ENCODE measurements at regions not wholly inside any gene's neighbourhood (a gene's known extent, or its start where the extent isn't known, plus 50 kb on each side); places are given as distances from the start of the nearest gene placed in this dataset.

DNA sequence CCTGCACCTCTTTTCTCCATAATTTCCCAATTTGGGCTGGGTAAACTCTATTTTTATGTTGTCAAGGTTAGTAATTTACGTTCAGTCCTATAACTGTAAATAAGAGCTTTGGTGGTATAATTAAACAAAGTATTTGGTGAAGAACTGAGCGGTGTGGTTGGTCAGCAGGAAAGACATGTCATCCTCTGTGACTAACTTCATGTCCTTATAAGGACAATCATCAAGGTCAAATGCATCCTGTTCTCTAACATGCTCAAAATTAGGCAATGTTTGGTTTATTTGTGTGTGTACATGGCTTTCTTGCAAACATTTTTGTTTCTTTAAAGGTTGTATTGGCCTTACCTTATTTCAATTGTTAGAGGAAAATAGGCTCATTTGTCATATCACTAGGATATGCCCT lies 121.5 kb upstream of the NABP1 start:
- no peak for DNase-seq (ENCODE audit: low spot score in 2 of 2)
- Histone ChIP-seq H3K27ac (no peak overlapping the region), H3K9me3 (no peaks in the 10 kb centered on the region), H3K4me1 (no peaks in the 10 kb centered on the region), H3K4me3 (no peak overlapping the region), H3K27me3 (no peaks in the 10 kb centered on the region), H3K36me3 (no peaks in the 10 kb centered on the region)
- no peak for TF ChIP-seq POLR2A (IDR thresholded peaks at IDR 0.05)
- TF ChIP-seq POLR2AphosphoS5 (IDR thresholded peaks at IDR 0.05), result no peak
- TF ChIP-seq, protein P1, sequence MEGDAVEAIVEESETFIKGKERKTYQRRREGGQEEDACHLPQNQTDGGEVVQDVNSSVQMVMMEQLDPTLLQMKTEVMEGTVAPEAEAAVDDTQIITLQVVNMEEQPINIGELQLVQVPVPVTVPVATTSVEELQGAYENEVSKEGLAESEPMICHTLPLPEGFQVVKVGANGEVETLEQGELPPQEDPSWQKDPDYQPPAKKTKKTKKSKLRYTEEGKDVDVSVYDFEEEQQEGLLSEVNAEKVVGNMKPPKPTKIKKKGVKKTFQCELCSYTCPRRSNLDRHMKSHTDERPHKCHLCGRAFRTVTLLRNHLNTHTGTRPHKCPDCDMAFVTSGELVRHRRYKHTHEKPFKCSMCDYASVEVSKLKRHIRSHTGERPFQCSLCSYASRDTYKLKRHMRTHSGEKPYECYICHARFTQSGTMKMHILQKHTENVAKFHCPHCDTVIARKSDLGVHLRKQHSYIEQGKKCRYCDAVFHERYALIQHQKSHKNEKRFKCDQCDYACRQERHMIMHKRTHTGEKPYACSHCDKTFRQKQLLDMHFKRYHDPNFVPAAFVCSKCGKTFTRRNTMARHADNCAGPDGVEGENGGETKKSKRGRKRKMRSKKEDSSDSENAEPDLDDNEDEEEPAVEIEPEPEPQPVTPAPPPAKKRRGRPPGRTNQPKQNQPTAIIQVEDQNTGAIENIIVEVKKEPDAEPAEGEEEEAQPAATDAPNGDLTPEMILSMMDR (IDR thresholded peaks at IDR 0.05), result no peak
- intact Hi-C loops (cut with DNase I; ENCODE audit: low total_unique reads), result loop anchor here (10.0 kb wide), 1 partner anchor 608 kb away; no protein-coding TSS in a partner anchor

DNA sequence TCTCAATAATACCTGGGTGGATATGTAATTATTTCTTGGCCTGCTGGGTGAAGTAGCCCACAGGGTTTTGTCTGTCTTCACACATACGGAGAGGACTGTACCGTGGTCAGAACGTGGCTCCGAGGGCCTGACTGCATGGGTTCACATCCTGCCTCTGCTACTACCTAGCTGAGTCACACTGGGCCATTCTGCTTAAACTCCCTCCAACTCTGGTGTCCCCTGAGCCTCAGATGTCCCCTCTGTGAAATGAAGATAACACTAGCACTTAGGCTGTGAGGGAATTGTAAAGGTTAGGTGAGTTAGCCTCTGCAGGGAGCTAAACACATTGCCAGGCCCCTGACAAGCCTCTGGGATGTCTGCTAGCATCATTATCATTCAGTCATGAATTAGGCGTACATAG lies 120.1 kb upstream of the NABP1 start:
- no peaks in the 10 kb centered on the region for H3K4me1 ChIP-seq
- H3K36me3 ChIP-seq, result no peaks in the 10 kb centered on the region
- H3K4me3 ChIP-seq, result no peak overlapping the region
- intact Hi-C loops (cut with DNase I; ENCODE audit: low total_unique reads), result loop anchor here (10.0 kb wide), 1 partner anchor 607 kb away; no protein-coding TSS in a partner anchor
- no peaks in the 10 kb centered on the region for H3K27me3 ChIP-seq
- no peaks in the 10 kb centered on the region for H3K9me3 ChIP-seq
- DNase-seq (ENCODE audit: low spot score in 2 of 2), result no peak
- TF ChIP-seq POLR2AphosphoS5 (IDR thresholded peaks at IDR 0.05) (no peak), POLR2A (IDR thresholded peaks at IDR 0.05) (no peak)
- TF ChIP-seq, protein P1 (IDR thresholded peaks at IDR 0.05), result no peak
- no peak overlapping the region for H3K27ac ChIP-seq

DNA sequence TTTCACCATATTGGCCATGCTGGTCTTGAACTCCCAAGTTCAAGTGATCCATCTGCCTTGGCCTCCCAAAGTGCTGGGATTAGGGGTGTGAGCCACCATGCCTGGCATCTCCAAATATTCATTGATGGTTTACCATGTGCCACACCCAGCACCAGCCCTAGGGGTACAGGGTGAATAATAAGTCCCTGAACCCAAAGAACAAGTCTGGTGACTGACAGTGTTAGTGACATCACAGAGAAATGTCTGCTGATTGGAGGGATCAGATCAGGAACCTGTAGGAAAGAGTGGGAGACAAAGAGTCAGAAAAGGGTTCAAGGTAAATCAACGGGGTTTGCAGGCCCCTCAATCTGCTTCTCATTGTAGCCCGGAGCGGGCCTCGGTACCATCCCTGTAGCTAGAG lies 118.4 kb upstream of the NABP1 start:
- no peaks in the 10 kb centered on the region for H3K4me1 ChIP-seq
- intact Hi-C loops (cut with DNase I; ENCODE audit: low total_unique reads), result loop anchor here (10.0 kb wide), 1 partner anchor 605 kb away; no protein-coding TSS in a partner anchor
- no peak overlapping the region for H3K27ac ChIP-seq
- no peak for DNase-seq (ENCODE audit: low spot score in 2 of 2)
- H3K4me3 ChIP-seq, result no peak overlapping the region
- H3K9me3 ChIP-seq, result no peaks in the 10 kb centered on the region
- H3K27me3 ChIP-seq, result no peaks in the 10 kb centered on the region
- H3K36me3 ChIP-seq, result no peaks in the 10 kb centered on the region
- TF ChIP-seq POLR2A (IDR thresholded peaks at IDR 0.05) (no peak), POLR2AphosphoS5 (IDR thresholded peaks at IDR 0.05) (no peak)
- TF ChIP-seq, protein P1 (IDR thresholded peaks at IDR 0.05), result no peak

DNA sequence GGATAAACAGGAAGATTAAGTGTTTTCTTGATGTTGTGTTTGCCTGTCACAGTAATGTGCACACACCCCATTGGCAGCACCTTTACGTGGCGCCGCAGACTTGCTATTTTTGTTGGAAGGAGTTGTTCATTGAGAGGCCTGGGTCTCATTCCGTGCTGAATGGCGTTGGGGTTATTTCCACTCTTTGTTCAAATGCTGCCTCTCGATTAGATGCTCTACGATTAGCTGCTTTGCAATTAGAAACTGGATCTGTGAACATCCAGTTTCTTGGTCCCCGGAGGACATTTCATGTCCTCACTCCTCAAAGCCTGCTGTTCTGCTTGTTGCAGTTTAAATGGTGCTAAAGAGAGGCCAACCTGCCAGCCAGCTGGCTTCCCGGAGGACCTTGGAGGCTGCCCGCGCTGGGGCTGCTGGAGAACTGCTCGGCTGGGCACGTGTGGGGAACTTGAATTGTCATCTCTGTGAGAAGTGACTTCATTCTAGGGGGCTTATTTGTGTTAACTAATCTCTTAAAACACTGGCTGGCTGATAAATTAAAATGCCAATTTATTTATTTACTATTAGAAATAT lies 117.4 kb upstream of the NABP1 start:
- DNase-seq (ENCODE audit: low spot score in 2 of 2), result no peak
- no peaks in the 10 kb centered on the region for H3K9me3 ChIP-seq
- H3K27me3 ChIP-seq, result no peaks in the 10 kb centered on the region
- no peaks in the 10 kb centered on the region for H3K4me1 ChIP-seq
- no peak overlapping the region for H3K27ac ChIP-seq
- TF ChIP-seq POLR2AphosphoS5 (IDR thresholded peaks at IDR 0.05), result no peak
- TF ChIP-seq POLR2A (IDR thresholded peaks at IDR 0.05), result no peak
- TF ChIP-seq, protein P1 (IDR thresholded peaks at IDR 0.05), result no peak
- no peak overlapping the region for H3K4me3 ChIP-seq
- H3K36me3 ChIP-seq, result no peaks in the 10 kb centered on the region
- intact Hi-C loops (cut with DNase I; ENCODE audit: low total_unique reads), result loop anchor here (10.0 kb wide), 1 partner anchor 124 kb away; no protein-coding TSS in a partner anchor

DNA sequence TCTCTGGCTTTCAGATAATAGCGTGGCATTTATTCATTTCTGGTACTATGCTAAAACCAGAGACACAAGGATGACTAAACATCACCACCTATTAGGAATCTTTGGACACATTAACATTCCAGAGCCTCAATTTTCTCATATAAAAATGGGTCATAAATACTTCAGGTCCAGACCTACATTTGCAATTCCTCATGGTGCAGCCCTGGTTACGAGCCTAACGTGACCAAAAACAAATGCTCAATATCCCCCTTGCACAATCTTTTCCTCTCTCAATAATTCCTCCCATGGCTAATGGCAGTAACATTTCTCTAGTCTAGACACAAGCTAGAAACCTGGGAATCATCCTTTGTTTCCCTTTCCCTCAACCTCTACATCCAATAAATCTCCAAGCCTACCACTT lies 112.8 kb upstream of the NABP1 start:
- no peaks in the 10 kb centered on the region for H3K27me3 ChIP-seq
- intact Hi-C loops (cut with DNase I; ENCODE audit: low total_unique reads), result loop anchor here (10.0 kb wide), 1 partner anchor 120 kb away; no protein-coding TSS in a partner anchor
- no peak overlapping the region for H3K27ac ChIP-seq
- no peak for DNase-seq (ENCODE audit: low spot score in 2 of 2)
- H3K4me1 ChIP-seq, result no peaks in the 10 kb centered on the region
- no peaks in the 10 kb centered on the region for H3K9me3 ChIP-seq
- H3K36me3 ChIP-seq, result no peaks in the 10 kb centered on the region
- H3K4me3 ChIP-seq, result no peak overlapping the region
- TF ChIP-seq, protein P1 (IDR thresholded peaks at IDR 0.05), result no peak
- TF ChIP-seq POLR2AphosphoS5 (IDR thresholded peaks at IDR 0.05), result no peak
- TF ChIP-seq POLR2A (IDR thresholded peaks at IDR 0.05), result no peak
